SK-N-SH (cell line): ENCODE measurements at regions not wholly inside any gene's neighbourhood (a gene's known extent, or its start where the extent isn't known, plus 50 kb on each side); places are given as distances from the start of the nearest gene placed in this dataset.

Experiments used
- CTCF ChIA-PET: fragments of 300-600, 350-600 bp; formaldehyde crosslinking; extraction: SDS; loops from one replicate; lab custom pipeline; 2021; lab: Yijun Ruan, JAX
- POLR2A ChIA-PET: fragments of 350-600 bp; sonication (Branson Sonifier 250); formaldehyde crosslinking; extraction: SDS; loops from one replicate; lab custom pipeline; 2020; ENCODE audit warnings: antibody characterized with exemption, inconsistent platforms; lab: Yijun Ruan, JAX
- DNase-seq: peaks from one replicate; pipeline ENCODE4 v3.0.0; 2012
- H2AFZ ChIP-seq: fragments of 200-600 bp; sonication (generic); 2 replicates; pipeline ENCODE4 v1.8.1; 2016; ENCODE audit warnings: antibody characterized with exemption, mild to moderate bottlenecking, low read depth
- H3F3A ChIP-seq: fragments of 200-600 bp; sonication (generic); replicated peaks from 2 replicates; pipeline ENCODE3; 2016; ENCODE audit warnings: antibody characterized with exemption, mild to moderate bottlenecking; ENCODE audit not compliant: insufficient read depth
- H3K27ac ChIP-seq, 2 experiments: fragments of 200-500 bp in 1 of 2; fragments of 200-600 bp in 1 of 2; sonication (Bioruptor generic) in 1 of 2; sonication (generic), shearing (Covaris generic) in 1 of 2; 2 replicates each; pipeline versions ENCODE4 v1.5.1 to v1.6.1; 2014 to 2016; ENCODE audit warnings: low read depth in 2 of 2, inconsistent platforms in 1 of 2, low read length in 1 of 2, mild to moderate bottlenecking in 1 of 2, mixed read lengths in 1 of 2
- H3K27me3 ChIP-seq: fragments of 200-600 bp; sonication (generic), shearing (Covaris generic); 2 replicates; pipeline ENCODE4 v1.6.1; 2016; ENCODE audit warnings: mixed run types; ENCODE audit not compliant: insufficient read depth
- H3K36me3 ChIP-seq, 2 experiments: fragments of 200-500 bp in 1 of 2; fragments of 200-600 bp in 1 of 2; sonication (Bioruptor generic) in 1 of 2; sonication (generic) in 1 of 2; replicated peaks in 1 of 2; 2 replicates each; pipeline versions ENCODE3 to v1.5.1; 2014 to 2016; ENCODE audit warnings: low read length in 1 of 2, mild to moderate bottlenecking in 1 of 2; ENCODE audit not compliant: insufficient read depth in 2 of 2, control insufficient read depth in 1 of 2
- H3K4me1 ChIP-seq, 2 experiments: fragments of 200-500 bp in 1 of 2; fragments of 200-600 bp in 1 of 2; sonication (Bioruptor generic) in 1 of 2; sonication (generic), shearing (Covaris generic) in 1 of 2; 2 replicates each; pipeline versions ENCODE4 v1.5.1 to v1.6.1; 2014 to 2016; ENCODE audit warnings: low read depth in 1 of 2, low read length in 1 of 2, mixed run types in 1 of 2; ENCODE audit not compliant: insufficient read depth in 2 of 2, control insufficient read depth in 1 of 2
- H3K4me2 ChIP-seq: fragments of 200-600 bp; sonication (generic), shearing (Covaris generic); 2 replicates; pipeline ENCODE4 v1.6.1; 2017; ENCODE audit warnings: mixed run types
- H3K4me3 ChIP-seq, 2 experiments: fragments of 200-500 bp in 1 of 2; fragments of 200-600 bp in 1 of 2; sonication (Bioruptor generic) in 1 of 2; sonication (generic), shearing (Covaris generic) in 1 of 2; 2 replicates each; pipeline versions ENCODE4 v1.5.1 to v1.8.1; 2014 to 2016; ENCODE audit warnings: low read depth in 2 of 2, inconsistent platforms in 1 of 2, low read length in 1 of 2, mild to moderate bottlenecking in 1 of 2, mixed read lengths in 1 of 2, moderate library complexity in 1 of 2
- H3K79me2 ChIP-seq: fragments of 200-600 bp; sonication (generic); 2 replicates; pipeline ENCODE4 v1.8.1; 2017; ENCODE audit warnings: mild to moderate bottlenecking; ENCODE audit not compliant: insufficient read depth
- H3K9ac ChIP-seq: fragments of 200-600 bp; sonication (generic); 2 replicates; pipeline ENCODE4 v1.6.1; 2017; ENCODE audit warnings: mixed run types
- H3K9me2 ChIP-seq: fragments of 200-600 bp; sonication (generic); 2 replicates; pipeline ENCODE4 v1.6.1; 2017; ENCODE audit warnings: mixed run types
- H3K9me3 ChIP-seq: fragments of 200-600 bp; sonication (generic); 2 replicates; pipeline ENCODE4 v1.6.1; 2017; ENCODE audit warnings: mixed run types, mild to moderate bottlenecking, moderate library complexity
- H4K20me1 ChIP-seq: fragments of 200-600 bp; sonication (generic); 2 replicates; pipeline ENCODE4 v1.6.1; 2017; ENCODE audit warnings: mild to moderate bottlenecking, mixed run types; ENCODE audit not compliant: insufficient read depth
- EZH2phosphoT487 ChIP-seq: fragments of 200-600 bp; sonication (generic); IDR thresholded peaks from 2 replicates; pipeline ENCODE4 v1.6.1; 2017; ENCODE audit warnings: low read depth, mixed run types, mild to moderate bottlenecking, antibody characterized with exemption, moderate library complexity, borderline replicate concordance
- FOSL2 ChIP-seq: IDR thresholded peaks from 2 replicates; pipeline ENCODE4 v1.4.0; 2012; ENCODE audit warnings: low read depth, mild to moderate bottlenecking, moderate library complexity, borderline replicate concordance
- GABPA ChIP-seq: IDR thresholded peaks from 2 replicates; pipeline ENCODE4 v1.4.0; 2012; ENCODE audit warnings: low read depth, mild to moderate bottlenecking
- MXI1 ChIP-seq: IDR thresholded peaks from 2 replicates; pipeline ENCODE4 v1.6.1; 2012; ENCODE audit warnings: mild to moderate bottlenecking, low read depth, low read length, improper control_type of control experiment
- NFIC ChIP-seq: IDR thresholded peaks from 2 replicates; pipeline ENCODE4 v1.4.0; 2012; ENCODE audit warnings: borderline replicate concordance
- POLR2AphosphoS5 ChIP-seq: IDR thresholded peaks from 2 replicates; pipeline ENCODE4 v1.6.1; 2012; ENCODE audit warnings: low read depth, low read length
- RCOR1 ChIP-seq: fragments of 150-350 bp; IDR thresholded peaks from 2 replicates; pipeline ENCODE4 v1.6.1; 2017; ENCODE audit warnings: antibody characterized with exemption, low read length
- RFX5 ChIP-seq: IDR thresholded peaks from 2 replicates; pipeline ENCODE4 v1.6.1; 2012; ENCODE audit warnings: mild to moderate bottlenecking, improper control_type of control experiment, low read length
- SIN3A ChIP-seq: IDR thresholded peaks from 2 replicates; pipeline ENCODE4 v1.6.1; 2012; ENCODE audit warnings: low read depth, mild to moderate bottlenecking, low read length, moderate library complexity, borderline replicate concordance
- TAF1 ChIP-seq: IDR thresholded peaks from 2 replicates; pipeline ENCODE4 v1.6.1; 2012; ENCODE audit warnings: low read depth, mild to moderate bottlenecking, low read length, moderate library complexity, borderline replicate concordance
- TEAD4 ChIP-seq: IDR thresholded peaks from 2 replicates; pipeline ENCODE4 v1.4.0; 2012; ENCODE audit warnings: mild to moderate bottlenecking, borderline replicate concordance; ENCODE audit not compliant: insufficient read depth
- WGBS: methylation state at CpG from one replicate; pipeline ENCODE4 v1.1.6; 2017; ENCODE audit warnings: low lambda C conversion rate; 5-methylcytosine and 5-hydroxymethylcytosine counted together
- TF ChIP-seq, protein P1 (sequence below): IDR thresholded peaks from 2 replicates; pipeline ENCODE4 v1.4.0; 2012; ENCODE audit warnings: low read depth, borderline replicate concordance
- TF ChIP-seq, protein P2 (sequence below): IDR thresholded peaks from 2 replicates; pipeline ENCODE4 v1.6.1; 2012; ENCODE audit warnings: mild to moderate bottlenecking, low read depth, low read length, moderate library complexity
- TF ChIP-seq, protein P3 (sequence below): IDR thresholded peaks from 2 replicates; pipeline ENCODE4 v1.4.0; 2012; ENCODE audit warnings: low read depth
- TF ChIP-seq, protein P4 (sequence below): IDR thresholded peaks from 2 replicates; pipeline ENCODE4 v1.4.0; 2012; ENCODE audit warnings: low read depth, borderline replicate concordance

DNA sequence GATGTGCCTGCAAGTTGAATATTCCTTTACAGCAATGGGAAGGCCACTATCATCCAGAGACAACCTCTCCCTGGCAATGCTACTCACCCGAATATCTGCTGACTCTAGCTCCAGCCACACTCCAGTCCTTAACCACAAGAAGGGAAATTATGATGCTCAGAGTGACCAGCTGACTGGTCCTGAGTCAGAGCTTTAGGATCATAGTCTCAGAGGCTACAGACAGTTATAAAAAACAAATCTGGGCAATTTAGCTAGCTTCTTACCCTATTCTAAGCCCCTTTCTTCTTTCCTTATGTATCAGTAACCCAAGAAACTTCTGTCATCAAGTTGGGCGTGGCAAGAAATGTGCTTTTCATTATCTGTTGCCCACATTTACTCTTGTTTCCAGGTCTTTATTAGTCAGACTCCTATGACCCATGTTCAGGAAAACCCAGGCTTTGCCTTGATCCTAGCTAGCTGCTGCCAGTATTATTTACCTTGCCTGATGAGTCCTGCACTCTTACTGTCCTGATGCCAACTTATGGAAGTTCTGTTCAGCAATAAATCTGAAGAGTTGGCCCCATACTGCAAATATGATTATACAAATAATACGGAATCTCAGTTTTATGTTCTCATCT is 207.0 kb downstream of the TTLL7 start (continued):
- TF ChIP-seq, protein P1, sequence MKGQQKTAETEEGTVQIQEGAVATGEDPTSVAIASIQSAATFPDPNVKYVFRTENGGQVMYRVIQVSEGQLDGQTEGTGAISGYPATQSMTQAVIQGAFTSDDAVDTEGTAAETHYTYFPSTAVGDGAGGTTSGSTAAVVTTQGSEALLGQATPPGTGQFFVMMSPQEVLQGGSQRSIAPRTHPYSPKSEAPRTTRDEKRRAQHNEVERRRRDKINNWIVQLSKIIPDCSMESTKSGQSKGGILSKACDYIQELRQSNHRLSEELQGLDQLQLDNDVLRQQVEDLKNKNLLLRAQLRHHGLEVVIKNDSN: no peak

DNA sequence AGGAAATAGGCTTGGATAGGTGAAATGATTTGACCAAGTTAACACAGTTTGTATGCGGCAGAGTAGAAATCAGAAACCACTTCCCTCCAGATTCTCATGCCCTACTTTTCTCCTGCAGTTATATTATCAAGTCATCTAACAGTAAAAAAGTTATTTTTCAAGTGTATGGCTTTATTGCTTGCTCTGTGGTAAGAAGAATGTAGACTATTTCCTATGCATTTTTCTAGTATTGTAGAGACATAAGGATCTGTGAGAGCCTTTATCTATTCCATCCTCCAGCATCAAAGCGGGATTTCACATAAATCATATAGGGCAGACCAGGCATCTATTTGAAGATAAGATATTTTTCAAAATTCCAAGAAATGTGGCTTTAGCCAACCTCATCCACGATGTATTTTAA is 208.5 kb downstream of the TTLL7 start:
- POLR2A ChIA-PET: no interaction called here
- Histone ChIP-seq H3K27me3 (no peaks in the 10 kb centered on the region), H3K9ac (no peak overlapping the region), H3K79me2 (no peaks in the 10 kb centered on the region), H3K4me1 (no peaks in the 10 kb centered on the region), H3K4me3 (no peak overlapping the region), H4K20me1 (no peaks in the 10 kb centered on the region), H2AFZ (no peak overlapping the region), H3K9me3 (no peaks in the 10 kb centered on the region), H3K4me2 (no peak overlapping the region), H3F3A (no peaks in the 10 kb centered on the region), H3K36me3 (no peaks in the 10 kb centered on the region), H3K9me2 (no peaks in the 10 kb centered on the region), H3K27ac (no peak overlapping the region)
- DNase-seq: no peak
- 41% methylated on average over 3 of the region's 3 CpGs for WGBS
- TF ChIP-seq POLR2AphosphoS5 (no peak), RFX5 (no peak), RCOR1 (no peak), TAF1 (no peak), MXI1 (no peak), FOSL2 (no peak), TEAD4 (no peak), EZH2phosphoT487 (no peak), SIN3A (no peak), NFIC (no peak), GABPA (no peak)
- TF ChIP-seq, protein P2, sequence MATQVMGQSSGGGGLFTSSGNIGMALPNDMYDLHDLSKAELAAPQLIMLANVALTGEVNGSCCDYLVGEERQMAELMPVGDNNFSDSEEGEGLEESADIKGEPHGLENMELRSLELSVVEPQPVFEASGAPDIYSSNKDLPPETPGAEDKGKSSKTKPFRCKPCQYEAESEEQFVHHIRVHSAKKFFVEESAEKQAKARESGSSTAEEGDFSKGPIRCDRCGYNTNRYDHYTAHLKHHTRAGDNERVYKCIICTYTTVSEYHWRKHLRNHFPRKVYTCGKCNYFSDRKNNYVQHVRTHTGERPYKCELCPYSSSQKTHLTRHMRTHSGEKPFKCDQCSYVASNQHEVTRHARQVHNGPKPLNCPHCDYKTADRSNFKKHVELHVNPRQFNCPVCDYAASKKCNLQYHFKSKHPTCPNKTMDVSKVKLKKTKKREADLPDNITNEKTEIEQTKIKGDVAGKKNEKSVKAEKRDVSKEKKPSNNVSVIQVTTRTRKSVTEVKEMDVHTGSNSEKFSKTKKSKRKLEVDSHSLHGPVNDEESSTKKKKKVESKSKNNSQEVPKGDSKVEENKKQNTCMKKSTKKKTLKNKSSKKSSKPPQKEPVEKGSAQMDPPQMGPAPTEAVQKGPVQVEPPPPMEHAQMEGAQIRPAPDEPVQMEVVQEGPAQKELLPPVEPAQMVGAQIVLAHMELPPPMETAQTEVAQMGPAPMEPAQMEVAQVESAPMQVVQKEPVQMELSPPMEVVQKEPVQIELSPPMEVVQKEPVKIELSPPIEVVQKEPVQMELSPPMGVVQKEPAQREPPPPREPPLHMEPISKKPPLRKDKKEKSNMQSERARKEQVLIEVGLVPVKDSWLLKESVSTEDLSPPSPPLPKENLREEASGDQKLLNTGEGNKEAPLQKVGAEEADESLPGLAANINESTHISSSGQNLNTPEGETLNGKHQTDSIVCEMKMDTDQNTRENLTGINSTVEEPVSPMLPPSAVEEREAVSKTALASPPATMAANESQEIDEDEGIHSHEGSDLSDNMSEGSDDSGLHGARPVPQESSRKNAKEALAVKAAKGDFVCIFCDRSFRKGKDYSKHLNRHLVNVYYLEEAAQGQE: no peak
- TF ChIP-seq, protein P1: no peak
- TF ChIP-seq, protein P3, sequence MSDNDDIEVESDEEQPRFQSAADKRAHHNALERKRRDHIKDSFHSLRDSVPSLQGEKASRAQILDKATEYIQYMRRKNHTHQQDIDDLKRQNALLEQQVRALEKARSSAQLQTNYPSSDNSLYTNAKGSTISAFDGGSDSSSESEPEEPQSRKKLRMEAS: no peak
- TF ChIP-seq, protein P4, sequence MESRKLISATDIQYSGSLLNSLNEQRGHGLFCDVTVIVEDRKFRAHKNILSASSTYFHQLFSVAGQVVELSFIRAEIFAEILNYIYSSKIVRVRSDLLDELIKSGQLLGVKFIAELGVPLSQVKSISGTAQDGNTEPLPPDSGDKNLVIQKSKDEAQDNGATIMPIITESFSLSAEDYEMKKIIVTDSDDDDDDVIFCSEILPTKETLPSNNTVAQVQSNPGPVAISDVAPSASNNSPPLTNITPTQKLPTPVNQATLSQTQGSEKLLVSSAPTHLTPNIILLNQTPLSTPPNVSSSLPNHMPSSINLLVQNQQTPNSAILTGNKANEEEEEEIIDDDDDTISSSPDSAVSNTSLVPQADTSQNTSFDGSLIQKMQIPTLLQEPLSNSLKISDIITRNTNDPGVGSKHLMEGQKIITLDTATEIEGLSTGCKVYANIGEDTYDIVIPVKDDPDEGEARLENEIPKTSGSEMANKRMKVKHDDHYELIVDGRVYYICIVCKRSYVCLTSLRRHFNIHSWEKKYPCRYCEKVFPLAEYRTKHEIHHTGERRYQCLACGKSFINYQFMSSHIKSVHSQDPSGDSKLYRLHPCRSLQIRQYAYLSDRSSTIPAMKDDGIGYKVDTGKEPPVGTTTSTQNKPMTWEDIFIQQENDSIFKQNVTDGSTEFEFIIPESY: no peak
- CTCF ChIA-PET: no interaction called here
